Heart left ventricle (tissue), 16 donors: ENCODE measurements at regions not wholly inside any gene's neighbourhood (a gene's known extent, or its start where the extent isn't known, plus 50 kb on each side); places are given as distances from the start of the nearest gene placed in this dataset.

ENCODE experiments used
- ATAC-seq, 4 donors: fragments of 200-7000 bp; cut with Tn5 transposase; one replicate each; pipeline ENCODE4 v1.9.1; 2020 to 2022; ENCODE audit warnings: moderate library complexity in 4 of 4, mild to moderate bottlenecking in 3 of 4, moderate number of reproducible peaks in 1 of 4
- DNase-seq, 5 donors: peaks; one replicate each; pipeline ENCODE4 v3.0.0-alpha.2; 2020
- H3K27ac ChIP-seq, 12 donors: fragments of 200-600 bp; sonication (generic) in 4 of 12; one replicate each; pipeline versions ENCODE4 v1.5.0 to v1.8.0; 2016 to 2022; ENCODE audit warnings: mild to moderate bottlenecking in 2 of 12
- H3K27me3 ChIP-seq, 9 donors: fragments of 200-600 bp; sonication (generic) in 2 of 9; one replicate each; pipeline versions ENCODE4 v1.5.1 to v1.8.0; 2016 to 2022; ENCODE audit warnings: mild to moderate bottlenecking in 3 of 9
- H3K36me3 ChIP-seq, 9 donors: fragments of 200-600 bp; sonication (generic) in 2 of 9; one replicate each; pipeline versions ENCODE4 v1.5.0 to v1.8.0; 2018 to 2022; ENCODE audit warnings: mild to moderate bottlenecking in 2 of 9
- H3K4me1 ChIP-seq, 12 donors: fragments of 200-600 bp; sonication (generic) in 4 of 12; one replicate each; pipeline versions ENCODE4 v1.5.0 to v1.8.0; 2016 to 2022; ENCODE audit warnings: mild to moderate bottlenecking in 3 of 12
- H3K4me3 ChIP-seq, 12 donors: fragments of 200-600 bp; sonication (generic) in 4 of 12; one replicate each; pipeline versions ENCODE4 v1.5.0 to v1.8.0; 2017 to 2022; ENCODE audit warnings: mild to moderate bottlenecking in 9 of 12, moderate library complexity in 4 of 12
- H3K9me3 ChIP-seq, 12 donors: fragments of 200-600 bp; sonication (generic) in 4 of 12; one replicate each; pipeline versions ENCODE4 v1.5.0 to v1.8.0; 2016 to 2022; ENCODE audit warnings: mild to moderate bottlenecking in 1 of 12
- POLR2A ChIP-seq, 2 donors: fragments of 450-650 bp; IDR thresholded peaks; one replicate each; pipeline ENCODE4 v1.6.1; 2017; ENCODE audit warnings: antibody characterized with exemption in 2 of 2, mild to moderate bottlenecking in 2 of 2, moderate library complexity in 2 of 2
- WGBS, 4 donors: extraction: QIAGEN DNeasy Blood & Tissue Kit in 2 of 4; methylation state at CpG; one replicate each; pipeline versions ENCODE4 v1.1.5 to v1.1.7; 2013 to 2018; 5-methylcytosine and 5-hydroxymethylcytosine counted together
- intact Hi-C, 10 donors: fragments of 100-400 bp; cut with DNase I; formaldehyde crosslinking; loops; one replicate each; pipeline versions ENCODE4 v1.11.1 to v1.14.2; 2022
- TF ChIP-seq, protein P1 (sequence below), 12 donors: fragments of 200-600 bp; sonication (generic) in 4 of 12; IDR thresholded peaks; one replicate each; pipeline versions ENCODE4 v1.5.0 to v1.8.0; 2018 to 2022; ENCODE audit warnings: antibody characterized with exemption in 12 of 12, mild to moderate bottlenecking in 5 of 12
- donor health status: ischemic (EF 13 %, LVEDD 7.1; RV severe dilation, severe dysfunction).
- donor health status: healthy with polysubstance abuse.
- donor health status: DM: no; HTN: yes; CAD: no.
- donor health status: DM: no; HTN: no; CAD: no.
- donor health status: ischemic (EF 25% LVEDD 6.9; RV normal size, moderate dysfunction).
- donor health status: ischemic (EF 25% LVEDD 5.7; RV mildly dilated, moderate dysfunction).
- donor health status: healthy.
- donor health status: DM: yes; HTN: yes; CAD: no.
- donor health status: ischemic (EF 35%, LVEDD 5.7; RV mildly dilated, moderate dysfunction).
- donor health status: nonischemic (EF 11% LVEDD 7.7; RV severe dilation, severe dysfunction).
- donor health status: DM: yes; HTN: yes; CAD: no.
- donor health status: PGD.
- donor health status: ischemic (EF 29% LVEDD 5.4; RV normal size, mild dysfunction).
- donor health status: nonischemic (EF 23%, LVEDD 6.1; RV moderate dilation, normal function).

DNA sequence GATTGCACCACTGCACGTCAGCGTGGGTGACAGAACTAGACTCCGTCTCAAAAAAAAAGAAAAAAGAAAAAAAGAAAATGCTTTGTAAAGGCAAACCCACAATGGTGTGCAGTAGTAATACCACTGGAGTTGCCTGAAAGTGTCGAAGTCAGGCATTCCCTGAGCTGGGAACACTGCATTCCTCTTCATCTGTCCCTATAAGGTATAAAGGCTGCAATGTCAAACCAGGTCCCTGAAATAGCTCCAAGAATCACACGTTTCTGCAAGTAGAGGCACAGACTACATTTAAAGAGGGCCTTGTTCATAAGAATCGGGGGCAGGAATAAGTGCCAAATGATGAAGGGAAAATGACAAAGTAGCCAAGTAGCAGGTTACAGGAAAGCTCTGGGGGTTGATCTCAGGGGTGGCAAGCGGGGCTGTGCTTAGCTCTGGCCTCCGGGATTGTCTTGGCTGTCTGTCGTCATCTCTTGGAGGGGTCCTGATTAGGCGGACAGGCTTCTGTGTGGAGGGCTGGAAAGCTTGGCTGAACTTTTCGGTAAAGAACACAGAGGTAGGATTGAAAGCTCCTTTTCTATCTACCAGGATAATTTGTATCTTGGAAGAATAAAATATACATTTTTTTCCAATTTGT, 109.1 kb downstream of the PFKFB3 start:
- Histone ChIP-seq H3K27ac (no peak overlapping the region), H3K36me3 (no peaks in the 10 kb centered on the region), H3K4me3 (no peak overlapping the region), H3K9me3 (peaks cover 0 to 8% (median 2%) of the 10 kb centered on the region in 12 donors), H3K4me1 (no peaks in the 10 kb centered on the region), H3K27me3 (no peaks in the 10 kb centered on the region)
- no peak for DNase-seq
- WGBS, 4 donors, result 63 to 76% (median 70%) methylated on average over 11 of the region's 11 CpGs
- ATAC-seq, result no peak
- no peak for TF ChIP-seq POLR2A (IDR thresholded peaks at IDR 0.05)
- TF ChIP-seq, protein P1, sequence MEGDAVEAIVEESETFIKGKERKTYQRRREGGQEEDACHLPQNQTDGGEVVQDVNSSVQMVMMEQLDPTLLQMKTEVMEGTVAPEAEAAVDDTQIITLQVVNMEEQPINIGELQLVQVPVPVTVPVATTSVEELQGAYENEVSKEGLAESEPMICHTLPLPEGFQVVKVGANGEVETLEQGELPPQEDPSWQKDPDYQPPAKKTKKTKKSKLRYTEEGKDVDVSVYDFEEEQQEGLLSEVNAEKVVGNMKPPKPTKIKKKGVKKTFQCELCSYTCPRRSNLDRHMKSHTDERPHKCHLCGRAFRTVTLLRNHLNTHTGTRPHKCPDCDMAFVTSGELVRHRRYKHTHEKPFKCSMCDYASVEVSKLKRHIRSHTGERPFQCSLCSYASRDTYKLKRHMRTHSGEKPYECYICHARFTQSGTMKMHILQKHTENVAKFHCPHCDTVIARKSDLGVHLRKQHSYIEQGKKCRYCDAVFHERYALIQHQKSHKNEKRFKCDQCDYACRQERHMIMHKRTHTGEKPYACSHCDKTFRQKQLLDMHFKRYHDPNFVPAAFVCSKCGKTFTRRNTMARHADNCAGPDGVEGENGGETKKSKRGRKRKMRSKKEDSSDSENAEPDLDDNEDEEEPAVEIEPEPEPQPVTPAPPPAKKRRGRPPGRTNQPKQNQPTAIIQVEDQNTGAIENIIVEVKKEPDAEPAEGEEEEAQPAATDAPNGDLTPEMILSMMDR (IDR thresholded peaks at IDR 0.05), result no peak
- intact Hi-C loops, result no loop called here

DNA sequence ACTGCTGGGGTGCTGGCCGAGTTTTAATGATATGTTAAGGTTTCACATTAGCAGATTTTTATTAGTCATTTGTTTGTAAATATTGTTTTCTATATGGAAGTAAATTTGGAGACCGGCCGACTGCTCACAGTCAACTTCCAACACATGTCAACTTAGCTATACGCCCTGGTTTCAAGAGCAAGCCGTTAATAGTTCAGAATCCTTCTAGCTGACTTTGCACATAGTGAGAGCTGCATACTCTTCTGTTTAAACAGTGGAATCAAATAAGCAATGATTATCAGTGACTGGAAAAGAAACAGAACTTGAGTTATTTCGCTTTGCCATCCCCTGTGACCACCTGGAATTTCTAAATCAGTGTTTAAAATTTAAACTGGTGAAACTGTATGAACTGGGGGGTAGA, 109.9 kb downstream of the PFKFB3 start:
- no peak for TF ChIP-seq POLR2A (IDR thresholded peaks at IDR 0.05)
- TF ChIP-seq, protein P1 (IDR thresholded peaks at IDR 0.05), result no peak
- H3K4me1 ChIP-seq, result no peaks in the 10 kb centered on the region
- intact Hi-C loops, result no loop called here
- H3K27ac ChIP-seq, result no peak overlapping the region
- no peaks in the 10 kb centered on the region for H3K27me3 ChIP-seq
- ATAC-seq (no peak), DNase-seq (no peak)
- no peaks in the 10 kb centered on the region for H3K36me3 ChIP-seq
- no peaks in the 10 kb centered on the region for H3K9me3 ChIP-seq
- WGBS, 4 donors, result 73 to 82% (median 77%) methylated on average over 6 of the region's 6 CpGs
- H3K4me3 ChIP-seq, result no peak overlapping the region

DNA sequence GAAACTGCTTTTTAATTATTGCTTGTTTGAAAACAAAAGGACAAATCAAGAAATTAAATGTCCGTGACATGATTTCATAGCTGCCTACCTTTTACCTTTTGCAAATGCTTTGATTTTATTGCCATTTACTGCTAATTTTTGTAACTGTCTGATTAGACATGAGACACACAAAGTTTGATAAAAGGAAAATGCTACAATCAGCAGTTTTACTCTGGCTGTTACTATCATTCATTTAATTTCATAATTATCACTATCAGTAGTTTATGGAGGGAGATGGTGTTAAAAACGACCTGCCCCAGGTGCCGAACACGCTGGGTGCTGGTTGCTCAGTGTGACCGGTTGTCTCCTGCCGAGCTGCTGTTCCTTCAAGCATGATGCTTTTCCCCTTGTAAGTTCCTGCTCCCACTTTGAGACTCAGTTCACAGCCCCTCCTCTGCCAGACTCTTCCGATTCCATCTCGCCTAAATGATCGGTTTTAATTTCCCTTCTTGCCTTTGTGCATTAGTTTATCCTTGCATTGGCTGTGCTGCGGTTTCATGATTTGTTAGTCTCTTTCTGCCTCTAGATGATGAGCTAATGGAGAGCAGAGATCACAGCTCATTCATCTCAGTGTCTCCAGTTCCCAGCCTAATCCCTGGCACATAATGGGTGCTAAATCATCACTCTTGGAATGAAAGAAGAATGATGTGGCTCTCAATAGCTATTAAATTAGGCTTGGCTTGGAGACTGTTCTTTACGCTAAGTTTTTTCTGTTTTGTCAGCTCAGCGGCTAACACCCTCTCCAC, 110.6 kb downstream of the PFKFB3 start:
- H3K4me1 ChIP-seq, result no peaks in the 10 kb centered on the region
- no peak overlapping the region for H3K4me3 ChIP-seq
- intact Hi-C loops, result no loop called here
- DNase-seq (no peak), ATAC-seq (no peak)
- no peaks in the 10 kb centered on the region for H3K27me3 ChIP-seq
- TF ChIP-seq, protein P1 (IDR thresholded peaks at IDR 0.05), result no peak
- TF ChIP-seq POLR2A (IDR thresholded peaks at IDR 0.05), result no peak
- no peaks in the 10 kb centered on the region for H3K36me3 ChIP-seq
- 88 to 92% (median 89%) methylated on average over 12 of the region's 12 CpGs for WGBS, 4 donors
- no peak overlapping the region for H3K27ac ChIP-seq
- no peaks in the 10 kb centered on the region for H3K9me3 ChIP-seq

DNA sequence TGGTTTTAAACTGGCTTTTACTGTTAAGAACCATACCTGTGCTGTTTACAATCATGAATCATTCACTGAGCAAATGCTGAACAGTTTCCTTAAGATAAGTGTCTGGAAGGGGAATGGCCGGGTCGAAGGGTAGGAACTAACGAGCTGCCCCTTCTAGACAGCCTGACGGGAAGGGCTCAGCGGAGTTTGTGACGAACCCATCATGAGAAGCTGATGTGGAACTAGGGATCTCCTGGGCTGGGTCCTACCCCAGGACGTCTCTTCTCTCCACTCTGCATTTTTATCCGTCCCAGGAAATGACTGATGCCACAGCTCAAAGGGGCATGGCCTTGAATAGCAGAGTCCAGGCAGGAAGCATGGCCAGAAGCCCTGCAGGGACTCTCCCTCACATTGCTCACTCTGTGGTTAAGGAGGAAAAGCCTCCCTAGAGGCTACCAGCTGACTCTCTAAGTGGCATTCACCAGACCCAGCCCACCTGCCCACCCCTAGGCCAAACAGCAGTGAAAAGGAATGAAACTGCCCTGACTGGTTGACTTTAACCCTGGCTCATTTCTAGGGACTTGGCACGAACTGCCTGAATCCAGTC, 112.0 kb downstream of the PFKFB3 start:
- Histone ChIP-seq H3K27ac (no peak overlapping the region), H3K9me3 (no peaks in the 10 kb centered on the region), H3K27me3 (no peaks in the 10 kb centered on the region), H3K4me1 (no peaks in the 10 kb centered on the region), H3K36me3 (no peaks in the 10 kb centered on the region), H3K4me3 (no peak overlapping the region)
- intact Hi-C loops, result no loop called here
- no peak for TF ChIP-seq POLR2A (IDR thresholded peaks at IDR 0.05)
- TF ChIP-seq, protein P1 (IDR thresholded peaks at IDR 0.05), result no peak
- ATAC-seq, result no peak
- 77 to 81% (median 80%) methylated on average over 9 of the region's 9 CpGs for WGBS, 4 donors
- DNase-seq, result no peak
